ENCODE measurements at regions not wholly inside any gene's neighbourhood (a gene's known extent, or its start where the extent isn't known, plus 50 kb on each side); places are given as distances from the start of the nearest gene placed in this dataset.
A peak's percentile ranks its signal among the peaks of the same experiment; 100 is the strongest.
"Not testable (repeated sequence)": the region's sequence is repeated elsewhere in the genome, so short reads cannot be mapped to it uniquely, and the experiment has no call there.

GRCh38 chr5:100693481-100693880 is 158.3 kb downstream of the FAM174A start:
- no peak for DNase-seq (ENCODE audit: insufficient read length, low spot score)
- no peak for FAIRE-seq

GRCh38 chr5:100694100-100694499 is 158.9 kb downstream of the FAM174A start:
- FAIRE-seq = peak; percentile 78

GRCh38 chr5:100697970-100698369 is 162.8 kb downstream of the FAM174A start:
- DNase-seq (ENCODE audit: insufficient read length, low spot score) (no peak), FAIRE-seq (no peak)

More at GRCh38 chr5:100694100-100694499, 158.9 kb downstream of the FAM174A start:
- DNase-seq (ENCODE audit: insufficient read length, low spot score) = no peak

GRCh38 chr5:100706776-100707175 is 171.6 kb downstream of the FAM174A start:
- no peak for DNase-seq (ENCODE audit: insufficient read length, low spot score)
- FAIRE-seq = peak; percentile 44

- no peak for DNase-seq (ENCODE audit: insufficient read length, low spot score)
- FAIRE-seq = no peak
Measured at GRCh38 chr5:100708645-100709171, 173.5 kb downstream of the FAM174A start.

- FAIRE-seq (no peak), DNase-seq (ENCODE audit: insufficient read length, low spot score) (no peak)
Measured at GRCh38 chr5:100709771-100710170, 174.6 kb downstream of the FAM174A start.

- FAIRE-seq = not testable (repeated sequence)
Measured at GRCh38 chr5:100714780-100715179, 179.6 kb downstream of the FAM174A start.

GRCh38 chr5:100722657-100723056 is 180.4 kb downstream of the ST8SIA4 start:
- FAIRE-seq = no peak
- no peak for DNase-seq (ENCODE audit: insufficient read length, low spot score)

More at GRCh38 chr5:100714780-100715179, 179.6 kb downstream of the FAM174A start:
- DNase-seq (ENCODE audit: insufficient read length, low spot score) = not testable (repeated sequence)

GRCh38 chr5:100723229-100723628 is 179.9 kb downstream of the ST8SIA4 start:
- no peak for DNase-seq (ENCODE audit: insufficient read length, low spot score)
- FAIRE-seq = no peak

- FAIRE-seq = no peak
Measured at GRCh38 chr5:100726116-100726515, 177.0 kb downstream of the ST8SIA4 start.

GRCh38 chr5:100731768-100732167 is 171.3 kb downstream of the ST8SIA4 start:
- DNase-seq (ENCODE audit: insufficient read length, low spot score) (peak; percentile 17), FAIRE-seq (peak; percentile 97)

More at GRCh38 chr5:100726116-100726515, 177.0 kb downstream of the ST8SIA4 start:
- DNase-seq (ENCODE audit: insufficient read length, low spot score) = no peak

- DNase-seq (ENCODE audit: insufficient read length, low spot score) = peak; percentile 7
- peak; percentile 81 for FAIRE-seq
Measured at GRCh38 chr5:100746730-100747129, 156.4 kb downstream of the ST8SIA4 start.

- DNase-seq (ENCODE audit: insufficient read length, low spot score) (no peak), FAIRE-seq (no peak)
Measured at GRCh38 chr5:100749771-100750284, 153.3 kb downstream of the ST8SIA4 start.

GRCh38 chr5:100755435-100755834 is 147.6 kb downstream of the ST8SIA4 start:
- DNase-seq (ENCODE audit: insufficient read length, low spot score) (no peak), FAIRE-seq (no peak)

Data from GM19239 (cell line).